Germinal center (tissue), 1 donor: ENCODE measurements at regions not wholly inside any gene's neighbourhood (a gene's known extent, or its start where the extent isn't known, plus 50 kb on each side); places are given as distances from the start of the nearest gene placed in this dataset.
"Not testable (repeated sequence)": the region's sequence is repeated elsewhere in the genome, so short reads cannot be mapped to it uniquely, and the experiment has no call there.

Experiments used
- DNase-seq: peaks from one replicate; pipeline ENCODE4 v3.0.0; 2012; ENCODE audit warnings: mixed read lengths, low spot score

- DNase-seq: no peak
Measured at GRCh38 chr21:14613486-14614224, 67.5 kb upstream of the SAMSN1 start.

GRCh38 chr21:14610119-14610518, 64.0 kb upstream of the SAMSN1 start:
- DNase-seq: not testable (repeated sequence)

DNA sequence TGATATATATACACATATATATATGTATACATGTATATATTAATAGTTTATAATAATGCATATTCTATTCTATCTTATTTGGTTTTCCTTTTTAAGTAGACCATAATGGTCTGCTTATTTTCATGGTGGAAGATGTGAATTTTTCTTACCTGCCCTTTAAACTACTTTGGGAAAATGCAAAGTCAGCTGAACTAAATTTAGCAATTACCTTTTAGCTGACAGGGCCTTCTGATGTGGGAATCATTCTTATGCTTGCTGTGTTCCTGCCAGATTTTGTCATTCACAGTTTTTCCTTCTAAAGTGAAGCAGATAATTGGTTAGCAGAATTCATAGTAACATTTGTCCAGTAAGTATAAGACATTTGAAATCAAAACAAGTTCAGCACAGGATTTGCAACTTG, 63.2 kb upstream of the SAMSN1 start:
- DNase-seq: no peak

DNA sequence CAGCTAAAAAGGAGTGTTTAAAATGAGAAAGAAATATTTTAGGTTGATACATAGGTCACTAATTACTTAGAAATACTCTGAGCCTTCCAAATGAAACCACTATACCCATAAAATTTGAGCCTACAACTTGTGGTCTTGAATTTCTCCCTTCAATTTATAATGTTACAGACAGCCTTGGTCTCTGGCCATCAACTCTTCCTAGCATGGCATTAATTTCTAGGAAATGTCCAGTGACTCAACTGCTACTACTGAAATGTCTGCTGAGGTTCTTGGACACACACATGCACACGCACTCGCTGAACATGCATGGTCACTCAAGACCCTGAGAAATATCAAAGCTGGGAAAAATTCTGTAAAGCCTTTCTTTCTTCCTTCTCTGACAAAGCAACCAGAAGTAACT, 61.1 kb upstream of the SAMSN1 start:
- DNase-seq: no peak

DNA sequence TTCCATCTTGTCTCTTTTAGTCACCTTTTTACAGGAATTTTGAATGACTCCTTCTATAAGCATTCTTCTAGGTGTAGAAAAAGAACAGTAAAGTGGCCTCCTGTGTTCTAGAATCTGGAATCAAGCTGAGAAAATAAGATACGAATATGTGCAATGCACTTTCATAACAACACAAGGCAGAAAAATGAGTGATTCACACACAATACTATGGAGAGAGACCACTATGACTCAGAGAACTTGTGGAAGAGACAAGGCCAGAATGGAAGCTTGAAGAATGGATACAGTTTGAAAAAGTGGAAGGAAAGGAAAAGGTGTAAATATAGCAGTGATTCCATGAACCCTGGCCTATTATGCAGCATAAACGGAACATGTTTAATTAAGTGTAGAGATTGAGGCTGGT, 57.1 kb upstream of the SAMSN1 start:
- DNase-seq: no peak

DNA sequence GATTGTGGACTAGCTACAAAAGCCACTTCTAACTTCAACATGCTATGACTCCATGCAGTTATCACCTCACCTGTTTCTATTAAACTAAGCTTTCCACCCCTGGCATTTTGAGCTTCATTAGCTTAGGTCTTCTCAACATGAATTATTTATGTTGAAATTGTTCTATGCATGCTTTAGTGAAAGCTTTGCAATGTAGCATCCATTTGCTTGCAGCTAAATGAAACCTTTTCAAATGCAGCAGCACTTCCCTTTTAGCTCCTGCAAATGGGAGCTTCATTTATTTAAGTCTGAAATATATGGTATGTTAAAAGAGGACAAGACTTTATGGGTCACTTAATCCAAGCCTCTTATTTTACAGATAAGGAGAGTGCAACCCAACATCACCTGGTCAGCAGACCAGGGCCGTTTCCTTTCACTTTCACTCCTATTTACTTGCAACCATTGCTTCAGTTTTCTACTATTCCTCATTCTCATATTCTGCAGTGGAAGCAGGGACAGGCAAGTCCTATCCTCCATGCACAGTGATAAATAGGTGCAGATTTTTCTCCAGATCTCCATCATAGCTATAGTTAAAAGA, 56.4 kb upstream of the SAMSN1 start:
- no peak for DNase-seq

DNA sequence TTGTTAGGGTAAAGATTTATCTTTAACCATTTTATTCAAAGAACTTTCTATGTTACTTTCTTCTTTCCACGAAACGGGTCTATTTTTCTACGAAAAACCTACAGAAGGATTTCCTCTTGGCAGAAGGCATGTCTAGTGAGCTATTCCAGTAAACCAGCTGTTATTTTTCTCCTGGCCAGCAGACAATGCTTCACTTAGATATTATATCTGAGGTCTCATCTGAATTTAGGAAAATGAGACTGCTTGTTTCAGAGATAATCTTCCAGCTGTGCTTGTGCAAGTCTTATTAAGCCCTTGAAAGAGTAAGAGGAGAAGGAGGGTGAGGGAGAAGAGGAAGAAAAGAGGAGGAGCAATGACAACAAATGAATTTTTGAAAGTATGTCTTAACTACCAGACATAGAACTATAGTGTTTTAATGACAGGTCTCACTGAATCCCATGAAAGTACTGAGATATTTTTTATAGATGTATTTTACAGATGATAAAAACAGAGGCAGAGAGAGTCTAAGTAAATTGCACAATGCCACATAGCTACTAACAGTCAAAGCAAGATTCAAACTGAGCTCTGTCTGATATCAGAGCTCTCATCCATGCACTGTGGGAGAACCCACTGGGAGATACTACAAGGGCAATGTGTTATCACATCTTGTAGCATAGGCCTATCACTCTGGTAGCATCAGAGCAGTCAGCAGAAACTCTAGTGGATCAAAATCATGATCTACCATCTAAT, 54.6 kb upstream of the SAMSN1 start:
- no peak for DNase-seq

DNA sequence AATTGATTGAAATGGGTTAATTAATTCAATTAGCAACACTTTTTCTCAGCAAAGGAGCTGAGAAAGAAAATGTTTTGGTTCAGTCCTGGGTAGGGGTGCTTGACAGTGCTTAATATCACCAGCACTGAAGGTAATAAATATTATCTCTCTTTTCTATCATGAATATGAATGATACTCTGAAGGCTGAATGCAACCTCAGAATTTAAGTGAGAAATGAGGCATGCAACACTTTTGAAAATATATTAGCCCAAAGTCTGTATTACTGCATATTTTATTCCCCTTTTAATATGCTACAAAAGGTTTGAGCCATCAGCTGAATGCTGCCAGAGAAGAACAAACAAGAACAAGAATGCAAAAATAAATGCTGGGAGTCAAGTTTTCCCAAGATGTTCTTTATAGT, 52.0 kb upstream of the SAMSN1 start:
- no peak for DNase-seq
